K562 (cell line): ENCODE measurements at regions not wholly inside any gene's neighbourhood (a gene's known extent, or its start where the extent isn't known, plus 50 kb on each side); places are given as distances from the start of the nearest gene placed in this dataset.

ENCODE experiments used
- ATAC-seq: fragments of 200-7000 bp; cut with Tn5 transposase; 3 replicates; pipeline ENCODE4 v1.9.1; 2020; ENCODE audit warnings: moderate library complexity
- BruUV-seq: library from RNA; stranded (reverse); fragments of 400-500 nt; replicated peaks from 2 replicates; lab custom pipeline; 2021; lab: Mats Ljungman, UMichigan
- CTCF ChIA-PET: fragments of 300-600 bp; formaldehyde crosslinking; extraction: SDS; loops from one replicate; lab custom pipeline; 2021; ENCODE audit warnings: low intra/inter-chr PET ratio; lab: Yijun Ruan, JAX
- POLR2A ChIA-PET: fragments of 300-600, 350-650 bp; sonication (Branson Sonifier 250); formaldehyde crosslinking; extraction: SDS; loops from one replicate; lab custom pipeline; 2021; ENCODE audit warnings: antibody characterized with exemption, inconsistent platforms; lab: Yijun Ruan, JAX
- DNase-seq, 4 experiments: peaks; one replicate each; pipeline versions ENCODE4 v3.0.0 to v3.0.0-alpha.2; 2011 to 2018; ENCODE audit warnings: low spot score in 3 of 4, mixed read lengths in 3 of 4; ENCODE audit errors: extremely low read depth in 1 of 4
- FAIRE-seq: peaks from 2 replicates; lab custom pipeline; 2011; peaks lifted over from hg19 to GRCh38; lab: Jason Lieb, UNC
- H2AFZ ChIP-seq: 2 replicates; pipeline ENCODE4 v1.6.0; 2011; ENCODE audit warnings: low read depth, low read length, control low read depth, inconsistent platforms
- H3K27ac ChIP-seq: fragments of 200-600 bp; 3 replicates; pipeline ENCODE4 v1.8.0; 2011; ENCODE audit warnings: low read depth, mild to moderate bottlenecking, control low read depth, inconsistent platforms, low read length, moderate library complexity, mixed read lengths; ENCODE audit errors: extremely low read depth
- H3K27me3 ChIP-seq, 2 experiments: fragments of 300-600 bp in 1 of 2; 2 replicates in 1 of 2; 3 replicates in 1 of 2; pipeline versions ENCODE4 v1.6.0 to v1.8.0; 2011; ENCODE audit warnings: inconsistent platforms in 2 of 2, low read length in 2 of 2, mild to moderate bottlenecking in 1 of 2, mixed read lengths in 1 of 2, moderate library complexity in 1 of 2; ENCODE audit not compliant: control insufficient read depth in 2 of 2, insufficient read depth in 2 of 2
- H3K36me3 ChIP-seq: fragments of 300-600 bp; 3 replicates; pipeline ENCODE4 v1.8.0; 2011; ENCODE audit warnings: mild to moderate bottlenecking, low read length, inconsistent platforms; ENCODE audit not compliant: control insufficient read depth, insufficient read depth
- H3K4me1 ChIP-seq, 2 experiments: fragments of 200-600 bp in 1 of 2; replicated peaks in 1 of 2; 2 replicates in 1 of 2; 3 replicates in 1 of 2; pipeline versions ENCODE4 v1.5.1 to v1.8.0; 2011; ENCODE audit warnings: inconsistent platforms in 2 of 2, low read length in 2 of 2, mild to moderate bottlenecking in 1 of 2, mixed read lengths in 1 of 2, moderate library complexity in 1 of 2; ENCODE audit not compliant: control insufficient read depth in 2 of 2, insufficient read depth in 2 of 2
- H3K4me2 ChIP-seq: 2 replicates; pipeline ENCODE4 v1.6.1; 2011; ENCODE audit warnings: low read length, control low read depth, inconsistent platforms, mixed read lengths; ENCODE audit not compliant: insufficient read depth
- H3K4me3 ChIP-seq: fragments of 200-600 bp; sonication (generic), shearing (Covaris generic); 2 replicates; pipeline ENCODE4 v1.5.1; 2016; ENCODE audit warnings: control low read depth, inconsistent platforms
- H3K79me2 ChIP-seq: fragments of 200-600 bp; 3 replicates; pipeline ENCODE4 v1.8.0; 2011; ENCODE audit warnings: low read length, inconsistent platforms; ENCODE audit not compliant: control insufficient read depth, insufficient read depth
- H3K9ac ChIP-seq, 2 experiments: 2 replicates each; pipeline versions ENCODE4 v1.6.0 to v1.6.1; 2011; ENCODE audit warnings: low read depth in 2 of 2, low read length in 2 of 2, control low read depth in 1 of 2, inconsistent platforms in 1 of 2, mild to moderate bottlenecking in 1 of 2, mixed read lengths in 1 of 2; ENCODE audit not compliant: insufficient read depth in 1 of 2
- H3K9me1 ChIP-seq: one replicate; pipeline ENCODE4 v1.6.0; 2011; ENCODE audit warnings: inconsistent platforms, mild to moderate bottlenecking, low read length, moderate library complexity; ENCODE audit not compliant: control insufficient read depth, insufficient read depth
- H3K9me3 ChIP-seq: replicated peaks from 2 replicates; pipeline ENCODE4 v1.5.1; 2011; ENCODE audit warnings: low read depth, low read length, inconsistent platforms; ENCODE audit not compliant: control insufficient read depth, insufficient read depth
- H4K20me1 ChIP-seq: replicated peaks from 2 replicates; pipeline ENCODE4 v1.6.1; 2011; ENCODE audit warnings: low read length, inconsistent platforms, mixed read lengths; ENCODE audit not compliant: control insufficient read depth, insufficient read depth
- DNMT1 ChIP-seq: fragments of 450-650 bp; IDR thresholded peaks from 2 replicates; pipeline ENCODE4 v1.6.1; 2016; ENCODE audit warnings: antibody characterized with exemption, mild to moderate bottlenecking
- HMG20B ChIP-seq: fragments of 250-450 bp; sonication (Bioruptor Pico); IDR thresholded peaks from 2 replicates; pipeline ENCODE4 v1.5.0; 2021; ENCODE audit warnings: mild to moderate bottlenecking
- ID3 ChIP-seq, 2 experiments: fragments of 250-450 bp in 1 of 2; fragments of 450-650 bp in 1 of 2; sonication (Bioruptor Pico) in 1 of 2; IDR thresholded peaks; 2 replicates each; pipeline versions ENCODE4 v1.6.1 to v1.8.0; 2016 to 2021; ENCODE audit warnings: mild to moderate bottlenecking in 2 of 2, moderate library complexity in 2 of 2, missing compliant biosample characterization in 1 of 2, missing genetic modification characterization in 1 of 2
- KHSRP ChIP-seq: fragments of 450-650 bp; IDR thresholded peaks from 2 replicates; pipeline ENCODE4 v1.6.1; 2017
- MAX ChIP-seq: sonication (generic); formaldehyde crosslinking; IDR thresholded peaks from 2 replicates; pipeline ENCODE4 v1.9.0; 2022; ENCODE audit warnings: mild to moderate bottlenecking, missing genetic modification reagents
- MCM2 ChIP-seq: fragments of 450-650 bp; IDR thresholded peaks from 2 replicates; pipeline ENCODE4 v1.6.1; 2017; ENCODE audit warnings: low read depth, mild to moderate bottlenecking
- MCM3 ChIP-seq: fragments of 450-650 bp; IDR thresholded peaks from 2 replicates; pipeline ENCODE4 v1.6.1; 2016
- MECOM ChIP-seq: fragments of 250-450 bp; sonication (Bioruptor Pico); IDR thresholded peaks from 2 replicates; pipeline ENCODE4 v1.8.0; 2022; ENCODE audit warnings: inconsistent platforms
- NFRKB ChIP-seq: fragments of 450-650 bp; IDR thresholded peaks from 2 replicates; pipeline ENCODE4 v1.6.1; 2016; ENCODE audit warnings: low read depth
- PHF20 ChIP-seq: fragments of 450-650 bp; IDR thresholded peaks from 2 replicates; pipeline ENCODE4 v1.6.1; 2018; ENCODE audit not compliant: partially characterized antibody
- PRDM10 ChIP-seq: fragments of 450-650 bp; IDR thresholded peaks from 2 replicates; pipeline ENCODE4 v1.6.1; 2018; ENCODE audit not compliant: partially characterized antibody
- SMAD4 ChIP-seq: fragments of 250-450 bp; sonication (Bioruptor Pico); conservative IDR thresholded peaks from 2 replicates; pipeline ENCODE4 v1.8.0; 2021; ENCODE audit warnings: inconsistent platforms, mild to moderate bottlenecking, moderate library complexity
- THRB ChIP-seq: fragments of 450-650 bp; formaldehyde crosslinking; conservative IDR thresholded peaks from 2 replicates; pipeline ENCODE4 v1.4.0; 2022; ENCODE audit warnings: mild to moderate bottlenecking, missing genetic modification characterization
- XRCC4 ChIP-seq: IDR thresholded peaks from one replicate; pipeline ENCODE4 v1.6.1; 2011; ENCODE audit not compliant: insufficient read depth, insufficient read length; ENCODE audit errors: extremely low read depth
- ZNF124 ChIP-seq: sonication (generic); formaldehyde crosslinking; IDR thresholded peaks from 2 replicates; pipeline ENCODE4 v1.8.1; 2022; ENCODE audit warnings: missing genetic modification reagents
- ZNF165 ChIP-seq: fragments of 250-450 bp; sonication (Bioruptor Pico); IDR thresholded peaks from 2 replicates; pipeline ENCODE4 v1.4.0; 2020; ENCODE audit warnings: borderline replicate concordance
- ZNF175 ChIP-seq: fragments of 200-800 bp; sonication (Bioruptor generic); IDR thresholded peaks from 2 replicates; pipeline ENCODE4 v1.6.1; 2016; ENCODE audit warnings: low read depth, mild to moderate bottlenecking, missing genetic modification characterization, missing compliant biosample characterization
- WGBS: fragments of 100-300 bp; shearing (Covaris generic); methylation state at CpG from one replicate; pipeline ENCODE4 v1.1.6; 2016; ENCODE audit warnings: low coverage, mixed read lengths; ENCODE audit not compliant: insufficient coverage; ENCODE audit errors: missing lambda C conversion rate; 5-methylcytosine and 5-hydroxymethylcytosine counted together
- in situ Hi-C: fragments of 300-500 bp; cut with MboI; formaldehyde crosslinking; loops from 4 replicates; pipeline ENCODE4 v1.15.0; 2018; ENCODE audit warnings: inconsistent platforms, mixed read lengths
- intact Hi-C: fragments of 100-400 bp; cut with micrococcal nuclease; formaldehyde crosslinking; loops from 2 replicates; pipeline ENCODE4 v1.14.2; 2022

GRCh38 chr1:102186536-102186935 lies 189.8 kb upstream of the OLFM3 start:
- Histone ChIP-seq H3K79me2 (no peaks in the 10 kb centered on the region), H3K4me3 (no peak overlapping the region), H3K9me1 (no peaks in the 10 kb centered on the region), H2AFZ (no peak overlapping the region), H3K27ac (no peak overlapping the region), H3K9me3 (no peaks in the 10 kb centered on the region), H3K36me3 (no peaks in the 10 kb centered on the region), H3K27me3 (no peaks in the 10 kb centered on the region), H3K4me2 (no peak overlapping the region), H4K20me1 (no peaks in the 10 kb centered on the region), H3K9ac (no peak overlapping the region), H3K4me1 (no peaks in the 10 kb centered on the region)
- ATAC-seq (no peak), DNase-seq (no peak), FAIRE-seq (no peak)
- no TSS peak for BruUV-seq
- WGBS, result 0% methylated on average over 2 of the region's 2 CpGs
- ChIA-PET CTCF (no interaction called here), POLR2A (no interaction called here)
- intact Hi-C loops, result no loop called here
- TF ChIP-seq KHSRP (no peak), ID3 (CRISPR knock-in tag; IDR thresholded peaks at IDR 0.05) (no peak), ID3 (tag; IDR thresholded peaks at IDR 0.05) (no peak), ZNF165 (no peak), THRB (CRISPR knock-in tag) (no peak), DNMT1 (no peak), PRDM10 (no peak), PHF20 (no peak), SMAD4 (CRISPR knock-in tag) (no peak), MCM2 (no peak), MAX (CRISPR knock-in tag) (no peak), ZNF124 (CRISPR knock-in tag) (no peak), MCM3 (no peak), NFRKB (no peak), MECOM (CRISPR knock-in tag) (no peak), HMG20B (CRISPR knock-in tag) (no peak), XRCC4 (no peak), ZNF175 (CRISPR knock-in tag) (no peak)
- in situ Hi-C loops, result no loop called here
